ENCODE measurements at regions not wholly inside any gene's neighbourhood (a gene's known extent, or its start where the extent isn't known, plus 50 kb on each side); places are given as distances from the start of the nearest gene placed in this dataset.

DNA sequence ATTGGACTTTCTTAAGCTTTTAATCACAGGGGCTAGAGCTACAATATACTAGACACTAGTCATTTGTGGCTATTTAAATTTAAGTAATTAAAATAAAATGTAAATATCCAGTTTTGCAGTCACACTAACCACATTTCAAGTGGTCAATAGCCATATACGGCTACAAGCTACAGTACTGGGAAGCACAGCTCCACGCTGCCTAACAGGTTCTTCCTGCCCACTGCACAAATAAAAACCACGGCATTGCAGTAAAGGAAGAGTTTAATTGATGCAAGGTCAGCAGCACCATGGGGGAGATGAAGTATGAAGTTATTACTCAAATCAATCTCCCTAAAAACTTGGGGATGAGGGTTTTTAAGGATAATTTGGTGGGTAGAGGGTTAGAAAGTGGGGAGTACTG is 134.1 kb downstream of the LURAP1L start:
- ATAC-seq (ENCODE audit: low read depth) (no peak), DNase-seq (no peak)
- Mint-ChIP-seq H3K27ac (no peak overlapping the region), H3K27me3 (no peaks in the 10 kb centered on the region), H3K9me3 (peaks cover 4% of the 10 kb centered on the region), H3K4me3 (no peak overlapping the region), H3K36me3 (no peaks in the 10 kb centered on the region), H3K4me1 (no peaks in the 10 kb centered on the region)
- POLR2A ChIA-PET: no interaction called here

DNA sequence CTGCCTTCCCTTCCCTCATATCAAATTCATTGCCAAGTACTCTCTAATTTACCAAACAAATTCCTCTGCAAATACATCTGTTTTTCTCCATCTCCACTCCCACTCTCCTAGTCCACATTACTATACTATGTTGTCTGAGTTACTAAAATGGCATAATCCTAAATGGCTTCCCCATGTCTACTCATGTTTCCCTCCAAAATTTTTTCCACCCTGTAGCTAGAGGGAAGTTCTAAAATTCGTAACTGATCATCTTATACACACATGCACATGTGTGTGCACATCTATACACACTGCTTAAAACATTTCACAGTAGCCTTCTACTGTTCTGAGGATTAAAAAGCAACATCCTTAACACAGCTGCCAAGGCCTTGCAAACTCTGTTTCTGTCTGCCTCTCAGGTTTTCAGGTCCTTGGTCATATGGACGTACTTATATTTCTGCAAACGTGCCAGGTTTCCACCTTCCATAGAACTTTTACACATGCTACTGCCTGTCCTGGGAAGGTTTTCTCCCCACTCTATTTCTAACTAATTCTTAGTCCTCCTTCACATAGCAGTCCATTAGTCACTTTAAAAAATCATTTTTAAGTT is 140.6 kb downstream of the LURAP1L start:
- Mint-ChIP-seq H3K4me1 (no peaks in the 10 kb centered on the region), H3K27me3 (no peaks in the 10 kb centered on the region), H3K9me3 (peaks cover 5% of the 10 kb centered on the region), H3K36me3 (no peaks in the 10 kb centered on the region), H3K4me3 (no peak overlapping the region), H3K27ac (no peak overlapping the region)
- ATAC-seq (ENCODE audit: low read depth) (no peak), DNase-seq (no peak)
- POLR2A ChIA-PET: no interaction called here

DNA sequence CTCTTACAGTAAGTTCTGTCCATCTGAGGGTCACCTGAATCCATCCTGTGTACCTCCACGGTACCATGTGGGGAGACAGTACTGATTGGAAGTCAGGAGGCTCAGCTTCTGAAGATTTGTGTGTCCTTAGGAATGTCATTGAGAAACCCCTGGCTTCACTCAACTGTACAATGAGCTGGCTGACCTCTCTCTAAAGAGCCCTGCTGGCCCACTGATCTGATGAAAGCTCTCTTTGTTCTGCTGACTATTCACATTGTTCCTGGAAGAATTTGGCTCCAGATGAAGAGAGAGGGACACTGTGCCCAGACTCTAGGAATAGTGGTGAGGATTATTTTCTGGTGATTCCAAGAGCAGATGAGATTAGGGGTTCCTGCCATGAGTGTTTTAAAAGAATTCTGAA is 141.2 kb downstream of the LURAP1L start:
- no peak overlapping the region for H3K4me3 Mint-ChIP-seq
- no peaks in the 10 kb centered on the region for H3K36me3 Mint-ChIP-seq
- POLR2A ChIA-PET: no interaction called here
- no peak overlapping the region for H3K27ac Mint-ChIP-seq
- H3K27me3 Mint-ChIP-seq: no peaks in the 10 kb centered on the region
- H3K9me3 Mint-ChIP-seq: peaks cover 5% of the 10 kb centered on the region
- no peaks in the 10 kb centered on the region for H3K4me1 Mint-ChIP-seq
- DNase-seq (no peak), ATAC-seq (ENCODE audit: low read depth) (no peak)

- H3K27ac Mint-ChIP-seq: no peak overlapping the region
- H3K4me1 Mint-ChIP-seq: no peaks in the 10 kb centered on the region
- H3K4me3 Mint-ChIP-seq: no peak overlapping the region
- no peaks in the 10 kb centered on the region for H3K27me3 Mint-ChIP-seq
- no peaks in the 10 kb centered on the region for H3K36me3 Mint-ChIP-seq
- POLR2A ChIA-PET: no interaction called here
- no peak for DNase-seq
- ATAC-seq (ENCODE audit: low read depth): no peak
- H3K9me3 Mint-ChIP-seq: peaks cover 1% of the 10 kb centered on the region
These were observed 145.6 kb downstream of the LURAP1L start for GRCh38 chr9:12920437-12920836.

DNA sequence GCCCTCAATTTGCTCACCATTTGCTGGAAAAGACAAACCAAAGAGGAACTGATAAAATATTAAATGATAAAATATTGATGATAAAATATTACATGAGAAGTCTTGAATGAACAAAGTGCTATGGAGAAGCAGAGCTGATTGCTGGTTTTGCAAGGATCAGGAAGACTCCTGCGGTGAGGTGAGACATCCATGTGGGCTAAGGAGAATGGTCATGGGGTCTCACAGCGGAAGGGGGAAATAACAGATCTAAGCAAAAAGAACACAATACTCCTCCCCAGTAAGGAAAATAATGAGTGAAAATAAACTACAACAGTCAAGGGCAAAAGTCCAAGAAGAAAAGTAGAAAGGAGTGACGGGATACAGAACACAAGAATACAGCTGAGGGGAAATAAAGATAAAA is 146.8 kb downstream of the LURAP1L start:
- DNase-seq (no peak), ATAC-seq (ENCODE audit: low read depth) (no peak)
- H3K4me1 Mint-ChIP-seq: no peaks in the 10 kb centered on the region
- H3K4me3 Mint-ChIP-seq: no peak overlapping the region
- POLR2A ChIA-PET: no interaction called here
- H3K27ac Mint-ChIP-seq: no peak overlapping the region
- no peaks in the 10 kb centered on the region for H3K27me3 Mint-ChIP-seq
- no peaks in the 10 kb centered on the region for H3K36me3 Mint-ChIP-seq
- H3K9me3 Mint-ChIP-seq: peaks cover 1% of the 10 kb centered on the region

- DNase-seq (no peak), ATAC-seq (ENCODE audit: low read depth) (no peak)
- Mint-ChIP-seq H3K36me3 (no peaks in the 10 kb centered on the region), H3K4me1 (no peaks in the 10 kb centered on the region), H3K9me3 (peaks cover 1% of the 10 kb centered on the region), H3K27ac (no peak overlapping the region), H3K27me3 (no peaks in the 10 kb centered on the region), H3K4me3 (no peak overlapping the region)
- POLR2A ChIA-PET: no interaction called here
These were observed 147.5 kb downstream of the LURAP1L start for GRCh38 chr9:12922224-12922866.

GRCh38 chr9:12923468-12924009 is 148.7 kb downstream of the LURAP1L start:
- no peak overlapping the region for H3K4me3 Mint-ChIP-seq
- no peak for DNase-seq
- no peaks in the 10 kb centered on the region for H3K4me1 Mint-ChIP-seq
- H3K36me3 Mint-ChIP-seq: no peaks in the 10 kb centered on the region
- H3K27ac Mint-ChIP-seq: no peak overlapping the region
- ATAC-seq (ENCODE audit: low read depth): no peak
- H3K9me3 Mint-ChIP-seq: peaks cover 1% of the 10 kb centered on the region
- POLR2A ChIA-PET: no interaction called here
- H3K27me3 Mint-ChIP-seq: no peaks in the 10 kb centered on the region

- H3K4me3 Mint-ChIP-seq: no peak overlapping the region
These were observed 156.1 kb downstream of the LURAP1L start for GRCh38 chr9:12930906-12931305.

DNA sequence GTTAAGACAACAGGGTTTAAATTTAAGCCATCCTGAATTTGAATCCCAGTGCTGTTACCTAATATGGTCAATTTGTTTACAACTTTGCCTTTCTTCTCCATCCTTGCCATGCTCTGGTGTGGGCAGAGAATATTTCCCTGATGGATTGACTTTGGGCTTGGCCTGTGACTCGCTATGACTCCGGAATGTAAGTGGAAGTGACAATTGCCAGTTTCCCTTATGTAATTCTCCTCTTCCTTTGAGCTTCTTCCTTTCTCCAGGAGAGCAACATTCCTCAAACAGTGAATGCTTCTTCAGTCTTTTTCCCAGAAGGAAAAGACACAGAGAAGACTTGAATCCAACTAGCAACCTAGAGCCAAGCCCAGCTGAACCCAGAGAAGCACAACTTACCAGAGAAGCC is 159.1 kb downstream of the LURAP1L start:
- no peak overlapping the region for H3K4me3 Mint-ChIP-seq
- no peaks in the 10 kb centered on the region for H3K4me1 Mint-ChIP-seq
- H3K27me3 Mint-ChIP-seq: no peaks in the 10 kb centered on the region
- POLR2A ChIA-PET: no interaction called here
- no peaks in the 10 kb centered on the region for H3K9me3 Mint-ChIP-seq
- H3K36me3 Mint-ChIP-seq: no peaks in the 10 kb centered on the region
- H3K27ac Mint-ChIP-seq: no peak overlapping the region
- no peak for DNase-seq
- no peak for ATAC-seq (ENCODE audit: low read depth)

More at GRCh38 chr9:12930906-12931305, 156.1 kb downstream of the LURAP1L start:
- H3K4me1 Mint-ChIP-seq: no peaks in the 10 kb centered on the region
- no peaks in the 10 kb centered on the region for H3K27me3 Mint-ChIP-seq
- no peaks in the 10 kb centered on the region for H3K9me3 Mint-ChIP-seq
- H3K27ac Mint-ChIP-seq: no peak overlapping the region
- DNase-seq (no peak), ATAC-seq (ENCODE audit: low read depth) (no peak)
- no peaks in the 10 kb centered on the region for H3K36me3 Mint-ChIP-seq
- POLR2A ChIA-PET: no interaction called here

DNA sequence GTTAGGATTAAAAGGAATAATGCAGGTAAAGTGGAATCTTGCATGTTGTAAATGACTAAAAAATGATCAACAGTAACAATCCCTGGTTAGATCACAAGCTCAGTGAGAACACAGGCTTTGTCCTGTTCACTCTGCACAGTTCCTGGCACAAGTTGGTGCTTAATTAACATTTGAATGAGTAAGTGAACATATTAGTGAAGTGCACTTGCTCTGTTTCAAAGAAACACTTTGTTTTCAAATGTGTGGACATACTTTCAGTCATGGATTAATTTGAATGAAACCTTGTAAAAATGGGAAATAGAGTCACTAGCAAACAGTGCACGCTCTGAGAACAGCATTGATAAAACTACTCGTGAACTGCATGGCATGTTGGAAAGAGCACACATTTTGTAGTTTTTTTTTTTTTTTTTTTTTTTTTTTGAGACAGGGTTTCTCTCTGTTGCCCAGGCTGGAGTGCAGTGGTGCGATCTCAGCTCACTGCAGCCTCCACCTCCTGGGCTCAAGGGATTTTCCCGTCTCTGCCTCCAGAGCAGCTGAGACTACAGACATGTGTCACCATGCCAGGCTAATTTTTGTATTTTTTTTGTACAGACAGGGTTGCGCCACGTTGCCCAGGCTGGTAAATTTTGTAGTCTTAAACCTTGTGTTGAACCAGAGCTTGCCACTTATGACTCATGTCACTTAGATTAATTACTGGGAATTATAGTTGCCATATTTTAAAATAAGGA is 159.9 kb downstream of the LURAP1L start:
- ATAC-seq (ENCODE audit: low read depth) (no peak), DNase-seq (no peak)
- no peaks in the 10 kb centered on the region for H3K27me3 Mint-ChIP-seq
- H3K27ac Mint-ChIP-seq: no peak overlapping the region
- H3K9me3 Mint-ChIP-seq: no peaks in the 10 kb centered on the region
- no peaks in the 10 kb centered on the region for H3K4me1 Mint-ChIP-seq
- no peak overlapping the region for H3K4me3 Mint-ChIP-seq
- no peaks in the 10 kb centered on the region for H3K36me3 Mint-ChIP-seq
- POLR2A ChIA-PET: no interaction called here

GRCh38 chr9:12935714-12936113 is 160.9 kb downstream of the LURAP1L start:
- no peaks in the 10 kb centered on the region for H3K27me3 Mint-ChIP-seq
- H3K9me3 Mint-ChIP-seq: no peaks in the 10 kb centered on the region
- ATAC-seq (ENCODE audit: low read depth): no peak
- H3K27ac Mint-ChIP-seq: no peak overlapping the region
- no peak overlapping the region for H3K4me3 Mint-ChIP-seq
- POLR2A ChIA-PET: no interaction called here
- no peaks in the 10 kb centered on the region for H3K4me1 Mint-ChIP-seq
- H3K36me3 Mint-ChIP-seq: no peaks in the 10 kb centered on the region
- DNase-seq: no peak

DNA sequence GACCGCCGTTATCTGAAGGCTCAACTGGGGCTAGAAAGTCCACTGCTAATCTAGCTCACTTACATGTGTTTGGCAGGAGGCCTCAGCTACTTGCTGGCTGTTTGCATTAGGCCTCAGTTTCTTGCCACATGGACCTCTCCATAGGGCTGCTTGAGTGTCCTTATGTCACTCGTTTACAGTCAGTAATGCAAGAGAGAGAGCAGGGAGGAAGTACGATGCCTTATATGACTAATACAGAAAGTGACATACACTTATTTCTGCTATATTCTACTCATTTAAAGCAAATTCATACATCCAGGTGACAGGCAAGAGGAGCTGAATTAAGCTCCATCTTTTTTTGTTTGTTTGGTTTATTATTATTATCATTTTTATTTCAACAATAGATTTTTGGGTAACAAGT is 179.6 kb downstream of the LURAP1L start:
- H3K27me3 Mint-ChIP-seq: no peaks in the 10 kb centered on the region
- ATAC-seq (ENCODE audit: low read depth) (no peak), DNase-seq (no peak)
- H3K9me3 Mint-ChIP-seq: peaks cover 9% of the 10 kb centered on the region
- H3K4me3 Mint-ChIP-seq: no peak overlapping the region
- POLR2A ChIA-PET: no interaction called here
- H3K27ac Mint-ChIP-seq: no peak overlapping the region
- no peaks in the 10 kb centered on the region for H3K36me3 Mint-ChIP-seq
- H3K4me1 Mint-ChIP-seq: no peaks in the 10 kb centered on the region

GRCh38 chr9:12955510-12956163 is 180.8 kb downstream of the LURAP1L start:
- Mint-ChIP-seq H3K27ac (no peak overlapping the region), H3K36me3 (no peaks in the 10 kb centered on the region), H3K4me1 (no peaks in the 10 kb centered on the region), H3K27me3 (no peaks in the 10 kb centered on the region), H3K9me3 (peaks cover 5% of the 10 kb centered on the region), H3K4me3 (no peak overlapping the region)
- no peak for ATAC-seq (ENCODE audit: low read depth)
- no peak for DNase-seq
- POLR2A ChIA-PET: no interaction called here

GRCh38 chr9:12956261-12956660 is 181.4 kb downstream of the LURAP1L start:
- Mint-ChIP-seq H3K4me1 (no peaks in the 10 kb centered on the region), H3K27me3 (no peaks in the 10 kb centered on the region), H3K36me3 (no peaks in the 10 kb centered on the region), H3K4me3 (no peak overlapping the region), H3K27ac (no peak overlapping the region), H3K9me3 (peaks cover 4% of the 10 kb centered on the region)
- no peak for DNase-seq
- POLR2A ChIA-PET: no interaction called here
- no peak for ATAC-seq (ENCODE audit: low read depth)

All from activated naive CD8-positive, alpha-beta T cell treated with anti-CD3 and anti-CD28 coated beads, Interleukin-2, amount 10 ng/mL, durations not matched to agents 7 days and 5 days (primary cell).